Lower leg skin (tissue), 4 donors: ENCODE measurements at regions not wholly inside any gene's neighbourhood (a gene's known extent, or its start where the extent isn't known, plus 50 kb on each side); places are given as distances from the start of the nearest gene placed in this dataset.

Experiments used
- DNase-seq, 2 donors: peaks; one replicate each; pipeline ENCODE4 v3.0.0-alpha.2; 2019; ENCODE audit warnings: low spot score in 2 of 2
- H3K4me3 ChIP-seq: fragments of 200-600 bp; sonication (generic); 2 replicates; pipeline ENCODE4 v1.5.1; 2017; ENCODE audit warnings: mild to moderate bottlenecking, low read depth; ENCODE audit not compliant: poor library complexity, severe bottlenecking
- CTCF ChIP-seq, 3 donors: fragments of 450-650 bp; IDR thresholded peaks; one replicate each; pipeline ENCODE4 v1.5.1; 2016; ENCODE audit warnings: antibody characterized with exemption in 3 of 3, mild to moderate bottlenecking in 3 of 3, moderate library complexity in 2 of 3
- POLR2A ChIP-seq, 2 donors: fragments of 450-650 bp; IDR thresholded peaks; one replicate each; pipeline ENCODE4 v1.6.1; 2016 to 2017; ENCODE audit warnings: antibody characterized with exemption in 2 of 2, mild to moderate bottlenecking in 1 of 2, moderate library complexity in 1 of 2
- WGBS, 2 donors: methylation state at CpG; one replicate each; pipeline ENCODE4 v1.1.5; 2018; 5-methylcytosine and 5-hydroxymethylcytosine counted together
- intact Hi-C: fragments of 100-400 bp; cut with DNase I; formaldehyde crosslinking; loops from one replicate; pipeline ENCODE4 v1.15.0; 2023; ENCODE audit warnings: low total_unique reads

GRCh38 chr11:21635394-21636145, 557.3 kb upstream of the ANO5 start:
- intact Hi-C loops, result no loop called here
- H3K4me3 ChIP-seq, result no peak overlapping the region
- TF ChIP-seq CTCF (IDR thresholded peaks at IDR 0.05) (no peak), POLR2A (IDR thresholded peaks at IDR 0.05) (no peak)
- 45% methylated on average over 2 of the region's 2 CpGs for WGBS, 2 donors
- no peak for DNase-seq

- TF ChIP-seq POLR2A (IDR thresholded peaks at IDR 0.05) (no peak), CTCF (IDR thresholded peaks at IDR 0.05) (no peak)
- DNase-seq, result no peak
- intact Hi-C loops, result no loop called here
- H3K4me3 ChIP-seq, result no peak overlapping the region
Observed at GRCh38 chr11:21636561-21636960, 556.3 kb upstream of the ANO5 start.

- TF ChIP-seq CTCF (IDR thresholded peaks at IDR 0.05) (no peak), POLR2A (IDR thresholded peaks at IDR 0.05) (no peak)
- no peak overlapping the region for H3K4me3 ChIP-seq
- no peak for DNase-seq
- intact Hi-C loops, result no loop called here
- 42 to 50% methylated on average over 1 of the region's 1 CpG for WGBS, 2 donors
Observed at GRCh38 chr11:21640491-21640890, 552.4 kb upstream of the ANO5 start.

- 89 to 93% methylated on average over 3 of the region's 3 CpGs for WGBS, 2 donors
- DNase-seq, result no peak
- intact Hi-C loops, result no loop called here
- no peak overlapping the region for H3K4me3 ChIP-seq
- TF ChIP-seq POLR2A (IDR thresholded peaks at IDR 0.05), result no peak
- TF ChIP-seq CTCF (IDR thresholded peaks at IDR 0.05), result no peak
Observed at GRCh38 chr11:21641869-21642268, 551.0 kb upstream of the ANO5 start.

- no peak for TF ChIP-seq CTCF (IDR thresholded peaks at IDR 0.05)
- TF ChIP-seq POLR2A (IDR thresholded peaks at IDR 0.05), result no peak
- no peak for DNase-seq
- intact Hi-C loops, result no loop called here
- no peak overlapping the region for H3K4me3 ChIP-seq
- WGBS, 2 donors, result 67 to 68% methylated on average over 1 of the region's 1 CpG
Observed at GRCh38 chr11:21646351-21646750, 546.5 kb upstream of the ANO5 start.

- intact Hi-C loops, result no loop called here
- H3K4me3 ChIP-seq, result no peak overlapping the region
- WGBS, 2 donors, result 27 to 57% methylated on average over 1 of the region's 1 CpG
- TF ChIP-seq POLR2A (IDR thresholded peaks at IDR 0.05), result no peak
- TF ChIP-seq CTCF (IDR thresholded peaks at IDR 0.05), result no peak
- no peak for DNase-seq
Observed at GRCh38 chr11:21650961-21651360, 541.9 kb upstream of the ANO5 start.
